Skeletal muscle cell (primary cell): ENCODE measurements at regions not wholly inside any gene's neighbourhood (a gene's known extent, or its start where the extent isn't known, plus 50 kb on each side); places are given as distances from the start of the nearest gene placed in this dataset.
"Not testable (repeated sequence)": the region's sequence is repeated elsewhere in the genome, so short reads cannot be mapped to it uniquely, and the experiment has no call there.

Experiments used
- DNase-seq: peaks from one replicate; pipeline ENCODE4 v3.0.0-alpha.2; 2010; ENCODE audit warnings: low read depth
- H3K4me3 ChIP-seq: 2 replicates; pipeline ENCODE4 v1.5.1; 2011; ENCODE audit warnings: low read depth, mild to moderate bottlenecking, control low read depth, low read length, moderate library complexity

DNA sequence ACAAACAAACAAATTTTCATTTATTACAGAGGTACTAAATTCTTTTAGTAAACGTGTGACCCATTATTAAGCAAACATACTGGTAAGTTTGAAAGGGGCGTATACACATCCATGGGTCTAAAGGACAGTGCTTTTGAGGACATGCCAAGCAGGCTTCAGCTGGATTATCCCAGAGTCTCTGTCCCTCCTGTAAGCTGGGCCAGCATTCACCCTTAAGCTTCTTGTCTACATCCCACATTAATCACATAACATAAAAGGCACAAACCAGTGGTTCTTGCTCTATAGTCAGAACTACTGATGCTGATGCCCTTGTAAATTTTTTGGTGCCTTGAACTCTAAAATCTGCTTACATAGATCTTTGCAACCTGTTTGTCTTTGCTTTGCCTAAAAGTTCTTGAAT is 150.8 kb upstream of the BNIP2 start:
- H3K4me3 ChIP-seq = no peak overlapping the region
- DNase-seq = no peak

DNA sequence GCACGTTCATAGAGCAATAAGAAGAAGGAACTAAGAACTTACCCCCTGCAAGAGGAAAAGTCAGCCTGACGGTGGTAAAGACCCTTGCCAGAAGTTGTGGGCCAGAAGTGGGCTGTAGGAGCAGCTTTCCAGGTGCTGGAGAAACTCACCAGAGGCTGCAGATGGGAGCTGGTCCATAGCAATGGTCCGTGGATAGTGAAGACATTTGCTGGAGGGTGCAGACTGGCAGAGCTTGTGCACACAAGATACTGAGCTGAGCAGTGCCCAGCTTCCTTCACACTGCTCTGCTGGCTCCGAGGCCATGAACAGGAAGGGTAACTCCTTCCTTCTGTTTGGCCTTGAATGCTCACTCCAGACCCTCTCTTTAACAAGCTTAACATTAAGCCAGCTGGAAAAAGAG is 149.8 kb upstream of the BNIP2 start:
- no peak for DNase-seq
- H3K4me3 ChIP-seq = no peak overlapping the region

DNA sequence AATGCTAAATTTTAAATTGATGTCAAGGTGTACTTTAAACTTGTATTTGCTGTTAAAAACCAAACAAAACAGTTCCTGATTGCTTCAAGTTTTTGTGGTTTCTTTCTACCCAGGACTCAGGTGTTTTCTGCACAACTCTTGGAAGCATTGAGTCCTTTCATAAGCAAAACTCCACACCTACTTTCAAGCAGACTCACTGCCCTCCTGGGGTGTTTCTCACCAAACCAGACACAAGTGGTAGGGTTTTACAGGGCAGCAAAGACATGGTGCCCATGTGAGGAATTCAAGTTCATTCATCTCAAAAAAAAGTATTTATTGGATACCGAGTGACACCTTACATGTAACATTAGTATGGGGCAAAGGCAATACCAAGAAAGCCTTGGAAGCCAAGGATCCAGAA is 146.7 kb upstream of the BNIP2 start:
- no peak for DNase-seq
- H3K4me3 ChIP-seq = no peak overlapping the region

DNA sequence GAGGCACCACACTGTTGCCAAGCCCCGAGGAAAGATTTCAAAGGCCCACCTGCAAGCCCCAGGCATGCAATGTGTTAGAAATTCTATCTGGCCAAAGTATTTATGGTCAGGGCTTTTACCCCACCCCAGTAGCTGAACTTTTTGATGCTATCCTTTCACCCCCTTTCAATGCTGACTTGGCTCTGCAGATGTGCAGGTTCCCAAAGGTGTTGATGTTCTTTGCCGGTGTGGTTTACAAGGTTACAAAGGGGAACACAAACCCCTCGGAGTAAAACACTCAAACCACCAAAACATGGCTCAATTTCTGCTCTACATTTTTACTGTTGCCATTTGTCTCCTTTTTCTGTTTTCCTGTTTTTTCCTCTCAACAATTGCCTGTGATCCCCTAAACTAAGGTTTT is 145.4 kb upstream of the BNIP2 start:
- no peak for DNase-seq
- H3K4me3 ChIP-seq = no peak overlapping the region

DNA sequence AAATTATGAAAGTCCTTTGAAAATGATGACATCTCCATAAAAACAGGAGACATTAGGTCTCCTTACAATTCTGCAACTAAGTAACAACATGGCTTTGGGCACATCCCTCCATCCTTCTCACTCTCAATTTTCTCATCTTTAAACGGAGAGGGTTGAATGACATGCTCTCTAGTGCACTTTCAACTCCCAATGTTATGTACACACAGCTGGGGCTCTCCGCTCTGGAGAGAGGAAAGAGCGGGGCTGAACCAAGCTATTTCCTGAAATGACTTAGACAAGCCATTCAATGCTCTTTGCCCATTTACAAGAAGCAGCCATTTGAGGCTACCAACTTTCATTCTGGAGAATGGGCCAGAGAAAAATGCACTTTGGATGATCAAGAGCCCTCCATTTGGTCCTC is 144.2 kb upstream of the BNIP2 start:
- DNase-seq = no peak

DNA sequence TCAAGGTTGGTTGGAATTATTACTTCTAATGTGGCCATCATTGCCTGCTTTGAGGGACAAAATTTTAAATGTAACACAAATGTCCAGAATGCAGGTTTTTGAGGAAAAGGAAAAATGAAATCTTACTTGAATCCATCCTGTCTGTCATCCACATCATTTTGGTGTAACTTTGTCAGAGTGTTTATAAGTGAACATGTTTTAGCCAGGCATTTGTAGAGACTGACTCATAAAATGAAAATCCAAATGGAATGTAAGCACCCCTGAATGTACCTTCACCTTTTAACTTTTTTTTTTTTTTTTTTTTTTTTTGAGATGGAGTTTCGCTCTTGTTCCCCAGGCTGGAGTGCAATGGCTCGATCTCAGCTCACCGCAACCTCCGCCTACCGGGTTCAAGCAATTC is 141.8 kb upstream of the BNIP2 start:
- no peak overlapping the region for H3K4me3 ChIP-seq
- no peak for DNase-seq

More for the DNA sequence above, 144.2 kb upstream of the BNIP2 start:
- H3K4me3 ChIP-seq = no peak overlapping the region

DNA sequence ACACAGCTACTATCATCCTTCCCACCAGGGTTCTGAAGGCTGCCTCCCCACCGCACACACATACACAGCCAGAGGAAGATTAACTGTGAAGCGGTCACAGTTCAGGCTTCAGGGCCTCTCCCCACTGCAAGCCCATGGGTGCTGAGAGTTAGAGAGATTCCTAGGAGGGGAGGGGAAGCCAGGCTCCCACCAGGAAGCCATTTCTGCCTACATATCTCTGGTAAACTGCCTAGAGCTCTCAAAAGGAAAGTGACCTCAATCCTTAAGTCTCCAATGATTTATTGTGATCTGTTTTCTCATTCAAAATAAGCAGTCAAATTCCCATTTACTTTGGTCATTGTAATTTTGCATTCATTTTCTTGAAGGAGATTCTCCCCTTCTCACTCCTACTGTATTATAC is 141.0 kb upstream of the BNIP2 start:
- DNase-seq = no peak
- no peak overlapping the region for H3K4me3 ChIP-seq

DNA sequence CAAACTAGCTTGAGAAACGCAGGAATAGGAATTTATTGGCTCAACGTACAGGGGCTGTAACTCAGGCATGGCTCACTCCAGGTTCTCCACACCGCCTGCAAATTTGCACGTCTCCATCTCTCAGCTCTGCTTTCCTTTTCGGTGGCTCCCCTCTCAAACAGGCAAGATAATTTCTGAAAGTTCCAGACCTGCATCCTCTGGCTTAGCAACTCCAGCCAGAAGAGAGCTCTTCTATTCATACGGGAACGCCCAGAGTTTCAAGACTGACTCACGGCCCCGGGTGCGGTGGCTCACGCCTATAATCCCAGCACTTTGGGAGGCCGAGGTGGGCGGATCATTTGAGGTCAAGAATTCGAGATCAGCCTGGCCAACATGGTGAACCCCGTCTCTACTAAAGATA is 139.7 kb upstream of the BNIP2 start:
- no peak for DNase-seq
- H3K4me3 ChIP-seq = no peak overlapping the region

DNA sequence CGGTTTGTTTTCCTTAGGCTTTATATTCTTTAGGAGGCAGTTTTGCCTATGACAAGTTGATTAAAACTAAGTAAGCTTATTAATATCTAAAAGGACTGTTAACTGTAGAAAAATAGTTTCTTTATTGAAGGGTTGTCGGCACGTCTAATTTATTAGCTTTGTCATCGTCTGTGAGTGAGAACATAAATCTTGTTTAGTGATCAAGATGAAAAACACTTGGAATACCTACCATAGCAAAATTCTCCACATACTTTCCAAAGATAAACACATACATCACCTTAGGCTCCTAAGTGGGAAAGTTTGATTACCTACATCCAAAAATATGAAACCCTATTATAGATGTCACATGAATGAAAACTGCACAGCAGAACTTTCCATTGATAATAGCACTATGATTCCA is 139.1 kb upstream of the BNIP2 start:
- no peak overlapping the region for H3K4me3 ChIP-seq
- no peak for DNase-seq

DNA sequence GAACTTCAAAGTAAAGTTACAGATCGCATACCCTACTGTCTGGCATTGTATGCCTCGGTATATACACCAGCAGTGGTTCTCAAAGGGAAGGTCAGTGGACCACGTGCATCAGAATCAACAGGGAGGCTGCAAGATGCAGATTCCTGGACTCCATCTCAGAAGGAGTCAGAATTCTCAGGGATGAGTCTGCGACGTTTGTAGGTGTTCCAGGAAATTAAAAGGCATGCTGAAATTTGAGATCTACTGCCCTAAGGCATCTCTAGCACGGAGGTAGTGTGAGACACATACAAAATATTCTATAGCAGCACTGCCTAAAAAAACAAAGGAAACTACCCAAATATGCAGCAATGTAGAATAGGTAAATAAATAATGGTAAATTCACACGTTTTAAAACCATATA is 136.8 kb upstream of the BNIP2 start:
- DNase-seq = no peak
- no peak overlapping the region for H3K4me3 ChIP-seq

DNA sequence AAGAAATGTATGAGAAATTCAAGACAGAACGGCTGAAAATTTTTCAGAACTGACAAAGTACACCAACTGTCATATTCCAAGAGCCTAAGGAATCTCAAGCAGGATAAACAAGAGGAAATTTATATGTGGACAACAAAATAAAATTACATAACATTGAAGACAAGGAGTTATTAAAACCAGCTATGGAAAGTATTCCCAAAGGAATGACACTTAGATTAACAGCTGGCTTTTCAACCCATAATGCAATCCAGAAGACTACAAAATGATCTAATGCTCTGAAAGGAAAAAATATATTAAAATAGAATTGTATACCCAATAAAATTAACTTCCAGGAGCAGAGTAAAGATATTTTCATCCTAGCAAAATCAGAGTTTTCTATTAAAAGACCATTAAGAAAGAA is 132.2 kb upstream of the BNIP2 start:
- no peak for DNase-seq

DNA sequence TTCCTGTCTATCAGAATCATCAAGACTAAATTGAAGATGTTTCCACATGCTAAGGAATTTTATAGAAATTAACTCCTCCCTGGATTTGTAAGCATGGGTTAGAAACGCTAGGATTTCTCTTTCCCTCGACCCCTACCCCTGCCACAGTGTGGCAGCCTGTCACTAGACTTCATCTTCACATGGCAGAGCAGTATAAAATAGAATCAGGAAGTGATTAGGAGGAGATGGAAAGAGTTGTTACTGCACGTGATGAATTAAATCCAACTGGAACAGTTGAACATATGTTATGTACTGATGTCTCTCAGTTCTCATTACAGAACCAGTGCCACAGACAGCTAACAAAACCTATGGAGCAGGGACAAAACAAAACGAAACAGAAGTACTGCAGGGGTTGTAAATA is 130.0 kb upstream of the BNIP2 start:
- H3K4me3 ChIP-seq = no peak overlapping the region
- DNase-seq = no peak

More for the DNA sequence above, 132.2 kb upstream of the BNIP2 start:
- no peak overlapping the region for H3K4me3 ChIP-seq

DNA sequence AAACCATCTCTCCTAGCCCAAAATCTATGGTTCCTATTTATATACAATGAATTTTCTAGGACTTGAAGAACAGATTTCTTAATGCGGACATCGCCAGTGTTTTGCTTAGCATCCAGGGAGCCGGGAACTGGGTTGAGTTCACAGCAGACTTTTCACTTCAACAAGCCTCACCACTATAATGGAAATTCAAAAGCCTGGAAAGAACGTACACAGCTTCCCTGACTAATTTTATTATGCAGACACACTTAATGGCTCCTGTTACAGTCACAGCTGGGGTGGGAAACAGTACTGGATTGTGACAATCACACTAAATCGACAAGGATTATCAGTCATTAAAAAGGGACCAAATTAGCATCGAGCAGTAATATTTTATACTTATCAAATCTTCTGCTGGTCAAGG is 129.2 kb upstream of the BNIP2 start:
- no peak overlapping the region for H3K4me3 ChIP-seq
- DNase-seq = no peak

DNA sequence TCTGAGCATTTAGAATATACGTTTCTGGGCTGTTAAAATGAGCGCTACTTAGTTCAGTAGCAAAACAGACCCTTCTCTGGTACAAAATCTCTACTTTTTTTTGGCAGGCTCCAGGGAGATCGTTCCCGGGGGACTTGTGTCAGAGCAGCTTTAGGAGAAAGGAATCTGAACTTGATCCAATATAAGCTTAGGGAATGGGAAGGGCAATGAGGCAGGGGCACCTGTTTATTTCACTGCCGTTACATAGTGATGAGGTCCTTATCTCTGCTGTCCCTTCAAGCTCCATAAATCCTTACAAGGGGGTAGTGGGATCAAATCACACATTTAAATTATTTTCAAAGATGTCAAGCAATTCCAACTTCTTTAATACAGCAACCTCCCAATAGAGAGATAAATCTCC is 128.7 kb upstream of the BNIP2 start:
- no peak for DNase-seq
- H3K4me3 ChIP-seq = no peak overlapping the region

DNA sequence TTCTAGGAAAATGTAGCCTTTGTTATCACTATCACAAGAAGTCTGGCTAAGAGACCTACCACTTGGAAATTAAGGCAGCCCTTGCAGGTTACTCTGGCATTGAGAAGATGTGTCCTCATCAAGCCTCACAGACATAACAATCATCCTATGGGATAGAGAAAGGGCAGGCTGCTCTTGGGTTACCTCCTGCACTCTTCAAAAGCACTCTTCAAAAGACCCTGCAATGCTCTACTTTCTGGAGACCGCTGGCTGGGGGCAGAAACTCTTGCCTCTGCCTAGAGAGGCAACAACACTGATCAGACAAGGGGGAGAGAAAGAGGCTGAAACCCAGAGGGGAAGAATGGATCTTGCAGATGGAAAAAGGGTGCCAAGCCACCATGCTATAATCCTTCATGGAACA is 127.9 kb upstream of the BNIP2 start:
- H3K4me3 ChIP-seq = no peak overlapping the region
- DNase-seq = no peak

DNA sequence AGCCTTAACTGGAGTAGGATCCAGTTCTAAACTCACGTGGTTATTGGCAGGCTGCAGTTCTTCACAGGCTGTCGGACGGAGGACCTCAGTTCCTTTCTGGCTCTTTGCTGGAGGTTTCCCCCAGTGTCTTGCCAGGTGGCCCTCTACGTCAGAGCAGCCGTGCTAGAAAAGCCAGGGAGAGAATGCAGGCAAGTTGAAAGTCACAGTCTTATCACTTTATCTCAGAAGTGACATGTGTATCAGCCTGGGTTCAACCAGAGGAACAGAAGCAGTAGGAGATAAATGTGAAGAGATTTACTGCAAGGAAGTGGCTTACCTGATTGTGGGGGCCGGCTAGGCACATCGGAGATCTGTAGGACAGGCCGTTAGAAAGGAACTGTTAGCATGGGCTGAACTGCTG is 125.3 kb upstream of the BNIP2 start:
- H3K4me3 ChIP-seq = no peak overlapping the region

DNA sequence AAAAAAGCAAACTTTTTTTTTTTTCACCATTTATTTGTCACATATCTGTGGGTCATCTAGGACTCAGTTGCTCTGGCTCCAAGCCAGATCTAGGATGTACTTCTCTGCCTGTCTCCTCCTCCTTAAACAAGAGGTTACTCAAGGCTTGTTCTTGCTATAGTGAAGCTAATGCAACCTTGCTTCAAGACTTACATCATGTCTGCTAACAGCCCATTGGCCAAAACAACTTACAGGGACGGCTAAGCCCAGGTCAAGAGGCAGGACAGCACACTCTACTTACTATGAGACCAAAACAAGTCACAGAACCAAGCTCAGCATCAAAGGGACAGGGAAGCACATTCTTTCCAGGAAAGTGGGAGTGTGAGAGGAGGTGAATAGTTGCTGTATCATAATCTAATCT is 123.8 kb upstream of the BNIP2 start:
- no peak for DNase-seq
- H3K4me3 ChIP-seq = no peak overlapping the region

More for the DNA sequence above, 125.3 kb upstream of the BNIP2 start:
- no peak for DNase-seq

DNA sequence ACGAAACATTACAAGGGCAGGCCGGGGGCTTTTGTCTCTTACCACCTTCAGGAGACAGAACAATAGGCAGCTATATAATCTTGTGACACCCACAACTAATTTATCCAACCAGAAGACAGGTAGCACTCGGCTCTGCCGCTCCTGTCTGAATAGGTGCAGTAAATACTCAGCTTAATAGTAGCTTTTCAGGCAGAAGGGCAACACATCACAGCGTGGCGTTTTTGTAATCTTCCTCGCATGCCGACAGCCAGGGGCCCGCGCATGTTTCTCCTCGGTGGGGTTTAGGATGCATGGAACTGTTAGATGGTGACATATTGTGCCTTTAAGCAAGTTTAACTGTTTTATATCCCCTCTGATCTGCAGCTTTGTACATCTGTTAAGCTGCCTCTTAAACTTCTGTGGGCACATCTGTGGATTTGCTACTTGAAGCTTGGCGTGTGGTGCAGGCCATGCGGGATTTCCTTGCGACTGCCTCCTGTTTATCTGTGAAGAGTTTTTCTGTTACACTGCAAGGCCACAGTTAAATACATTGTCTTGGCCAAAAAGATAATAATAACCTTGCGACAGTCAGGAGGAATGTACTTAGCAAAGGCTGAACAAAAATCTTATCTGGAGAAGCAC is 123.2 kb upstream of the BNIP2 start:
- no peak overlapping the region for H3K4me3 ChIP-seq
- no peak for DNase-seq

DNA sequence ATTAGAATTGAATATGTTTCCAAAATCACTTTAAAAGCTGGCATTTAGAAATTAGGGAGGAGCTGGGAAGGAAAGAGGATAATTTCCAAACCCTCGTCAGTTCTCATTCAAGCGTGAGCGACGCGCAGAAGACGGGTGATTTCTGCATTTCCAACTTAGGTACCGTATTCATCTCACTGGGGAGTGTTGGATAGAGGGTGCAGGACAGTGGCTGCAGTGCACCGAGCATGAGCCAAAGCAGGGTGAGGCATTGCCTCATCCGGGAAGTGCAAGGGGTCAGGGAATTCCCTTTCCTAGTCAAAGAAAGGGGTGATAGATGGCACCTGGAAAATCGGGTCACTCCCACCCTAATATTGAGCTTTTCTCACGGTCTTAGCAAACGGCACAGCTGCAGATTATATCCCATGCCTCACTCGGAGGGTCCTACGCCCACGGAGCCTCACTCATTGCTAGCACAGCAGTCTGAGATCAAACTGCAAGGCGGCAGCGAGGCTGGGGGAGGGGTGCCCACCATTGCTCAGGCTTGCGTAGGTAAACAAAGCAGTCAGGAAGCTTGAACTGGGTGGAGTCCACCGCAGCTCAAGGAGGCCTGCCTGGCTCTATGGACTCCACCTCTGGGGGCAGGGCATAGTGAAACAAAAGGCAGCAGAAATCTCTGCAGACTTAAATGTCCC is 114.3 kb upstream of the BNIP2 start:
- not testable (repeated sequence) for DNase-seq, H3K4me3 ChIP-seq

DNA sequence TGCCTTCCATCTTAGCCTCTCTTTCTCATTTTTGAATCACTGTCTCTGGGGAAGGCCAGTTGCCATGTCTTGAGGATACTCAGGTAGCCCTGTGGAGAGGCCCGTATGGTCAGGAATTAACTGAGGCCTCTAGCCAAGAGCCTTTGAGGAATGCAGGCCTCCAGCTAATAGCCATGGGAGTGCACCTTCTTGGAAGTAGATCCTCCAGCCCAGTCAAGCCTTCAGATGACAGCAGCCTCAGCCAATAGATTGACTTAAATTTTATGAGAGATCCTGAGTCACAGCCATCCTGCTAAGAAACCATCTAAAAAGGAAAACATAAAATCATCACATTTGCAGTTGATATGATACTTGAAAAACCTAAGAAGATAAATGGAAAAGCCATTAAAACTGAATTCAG is 112.5 kb upstream of the BNIP2 start:
- no peak for DNase-seq
- H3K4me3 ChIP-seq = no peak overlapping the region

DNA sequence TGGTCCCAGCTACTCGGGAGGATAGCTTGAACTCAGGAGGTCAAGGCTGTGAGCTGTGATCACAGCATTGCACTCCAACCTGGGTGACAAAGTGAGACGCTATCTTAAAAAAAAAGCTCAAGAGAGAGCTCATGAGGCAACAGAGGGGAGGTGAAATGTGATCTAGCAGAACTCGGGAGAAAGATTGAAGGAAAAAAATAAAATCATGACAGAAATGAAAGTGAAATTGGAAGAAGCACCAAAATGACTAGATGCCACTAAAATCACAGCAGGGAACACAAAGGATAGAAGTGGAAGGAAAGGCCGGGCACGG is 109.4 kb upstream of the BNIP2 start:
- H3K4me3 ChIP-seq = no peak overlapping the region
- no peak for DNase-seq
